ENCODE measurements at regions not wholly inside any gene's neighbourhood (a gene's known extent, or its start where the extent isn't known, plus 50 kb on each side); places are given as distances from the start of the nearest gene placed in this dataset.
"Not testable (repeated sequence)": the region's sequence is repeated elsewhere in the genome, so short reads cannot be mapped to it uniquely, and the experiment has no call there.

DNA sequence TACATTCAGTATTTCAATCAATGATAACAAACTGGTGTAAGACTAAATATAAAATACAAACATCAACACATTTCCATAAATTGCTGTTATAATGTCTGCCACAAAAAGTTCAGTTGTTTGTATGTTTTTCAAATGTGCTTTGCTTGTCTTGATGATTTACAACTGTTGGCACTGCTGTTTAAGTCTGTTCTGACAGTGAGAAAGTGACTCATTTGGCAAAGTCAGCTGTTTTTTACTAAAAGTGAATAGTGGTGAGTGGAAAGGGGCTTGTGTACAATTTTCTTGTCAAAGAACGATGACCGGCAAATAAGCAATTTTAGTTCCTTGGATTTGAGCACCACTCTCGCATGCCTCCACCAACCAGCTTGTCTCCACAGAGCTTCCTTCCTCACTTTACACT is 244.0 kb downstream of the RTP5 start:
- TF ChIP-seq, protein P1, sequence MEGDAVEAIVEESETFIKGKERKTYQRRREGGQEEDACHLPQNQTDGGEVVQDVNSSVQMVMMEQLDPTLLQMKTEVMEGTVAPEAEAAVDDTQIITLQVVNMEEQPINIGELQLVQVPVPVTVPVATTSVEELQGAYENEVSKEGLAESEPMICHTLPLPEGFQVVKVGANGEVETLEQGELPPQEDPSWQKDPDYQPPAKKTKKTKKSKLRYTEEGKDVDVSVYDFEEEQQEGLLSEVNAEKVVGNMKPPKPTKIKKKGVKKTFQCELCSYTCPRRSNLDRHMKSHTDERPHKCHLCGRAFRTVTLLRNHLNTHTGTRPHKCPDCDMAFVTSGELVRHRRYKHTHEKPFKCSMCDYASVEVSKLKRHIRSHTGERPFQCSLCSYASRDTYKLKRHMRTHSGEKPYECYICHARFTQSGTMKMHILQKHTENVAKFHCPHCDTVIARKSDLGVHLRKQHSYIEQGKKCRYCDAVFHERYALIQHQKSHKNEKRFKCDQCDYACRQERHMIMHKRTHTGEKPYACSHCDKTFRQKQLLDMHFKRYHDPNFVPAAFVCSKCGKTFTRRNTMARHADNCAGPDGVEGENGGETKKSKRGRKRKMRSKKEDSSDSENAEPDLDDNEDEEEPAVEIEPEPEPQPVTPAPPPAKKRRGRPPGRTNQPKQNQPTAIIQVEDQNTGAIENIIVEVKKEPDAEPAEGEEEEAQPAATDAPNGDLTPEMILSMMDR (conservative IDR thresholded peaks at IDR 0.05 in 1 of 2, IDR thresholded peaks at IDR 0.05 in 1 of 2; ENCODE audit: low read depth in 1 of 2, low read length in 2 of 2): not testable (repeated sequence)
- TF ChIP-seq EZH2 (IDR thresholded peaks at IDR 0.05; ENCODE audit: low read length, missing control alignments): not testable (repeated sequence)

All from fibroblast of lung (primary cell).